Osteocyte (in vitro differentiated cells): ENCODE measurements at regions not wholly inside any gene's neighbourhood (a gene's known extent, or its start where the extent isn't known, plus 50 kb on each side); places are given as distances from the start of the nearest gene placed in this dataset.
"Not testable (repeated sequence)": the region's sequence is repeated elsewhere in the genome, so short reads cannot be mapped to it uniquely, and the experiment has no call there.

Experiments used
- DNase-seq: peaks from one replicate; pipeline ENCODE4 v3.0.0; 2021; ENCODE audit warnings: mixed read lengths; ENCODE audit not compliant: unreplicated experiment; ENCODE audit errors: extremely low spot score
- H3K27ac Mint-ChIP-seq: one replicate; pipeline ENCODE4 v1.8.0; 2021; ENCODE audit warnings: mild to moderate bottlenecking, mixed read lengths; ENCODE audit not compliant: unreplicated experiment
- H3K27me3 Mint-ChIP-seq: one replicate; pipeline ENCODE4 v1.8.0; 2021; ENCODE audit warnings: mixed read lengths; ENCODE audit not compliant: unreplicated experiment
- H3K36me3 Mint-ChIP-seq: one replicate; pipeline ENCODE4 v1.8.0; 2021; ENCODE audit warnings: mixed read lengths; ENCODE audit not compliant: unreplicated experiment
- H3K4me1 Mint-ChIP-seq: one replicate; pipeline ENCODE4 v1.8.0; 2021; ENCODE audit warnings: mixed read lengths; ENCODE audit not compliant: unreplicated experiment
- H3K4me3 Mint-ChIP-seq: one replicate; pipeline ENCODE4 v1.8.0; 2021; ENCODE audit warnings: mild to moderate bottlenecking, moderate library complexity, mixed read lengths; ENCODE audit not compliant: unreplicated experiment
- H3K9me3 Mint-ChIP-seq: one replicate; pipeline ENCODE4 v1.8.0; 2021; ENCODE audit warnings: mixed read lengths; ENCODE audit not compliant: unreplicated experiment
- TF ChIP-seq, protein P1 (sequence below): fragments of 200-600 bp; sonication (generic); IDR thresholded peaks from 2 replicates; pipeline ENCODE4 v1.5.0; 2021; ENCODE audit warnings: antibody characterized with exemption, mild to moderate bottlenecking, moderate library complexity

DNA sequence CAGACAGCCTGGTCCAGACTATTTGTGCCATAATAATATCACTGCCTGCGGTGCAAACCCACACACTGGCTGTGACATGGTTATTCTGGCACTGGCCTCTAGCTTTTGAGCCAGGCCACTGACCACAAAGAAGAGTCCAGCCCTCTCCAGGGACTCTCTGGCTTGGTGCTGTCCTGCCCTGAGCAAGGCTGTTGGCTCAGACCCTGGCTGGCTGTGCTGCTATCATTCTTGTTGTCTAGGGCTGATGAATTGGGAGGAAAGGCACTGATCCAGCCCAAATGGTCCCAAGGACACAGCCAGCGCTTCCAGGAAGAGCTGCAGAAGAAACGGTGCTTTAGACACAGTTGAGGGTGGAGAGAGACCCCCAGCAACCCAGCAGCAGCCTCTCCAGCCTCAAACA is 80.8 kb downstream of the TMEM130 start:
- Mint-ChIP-seq H3K27me3 (no peaks in the 10 kb centered on the region), H3K27ac (no peak overlapping the region), H3K36me3 (no peaks in the 10 kb centered on the region), H3K4me1 (no peaks in the 10 kb centered on the region), H3K4me3 (no peak overlapping the region), H3K9me3 (no peaks in the 10 kb centered on the region)
- no peak for DNase-seq
- TF ChIP-seq, protein P1, sequence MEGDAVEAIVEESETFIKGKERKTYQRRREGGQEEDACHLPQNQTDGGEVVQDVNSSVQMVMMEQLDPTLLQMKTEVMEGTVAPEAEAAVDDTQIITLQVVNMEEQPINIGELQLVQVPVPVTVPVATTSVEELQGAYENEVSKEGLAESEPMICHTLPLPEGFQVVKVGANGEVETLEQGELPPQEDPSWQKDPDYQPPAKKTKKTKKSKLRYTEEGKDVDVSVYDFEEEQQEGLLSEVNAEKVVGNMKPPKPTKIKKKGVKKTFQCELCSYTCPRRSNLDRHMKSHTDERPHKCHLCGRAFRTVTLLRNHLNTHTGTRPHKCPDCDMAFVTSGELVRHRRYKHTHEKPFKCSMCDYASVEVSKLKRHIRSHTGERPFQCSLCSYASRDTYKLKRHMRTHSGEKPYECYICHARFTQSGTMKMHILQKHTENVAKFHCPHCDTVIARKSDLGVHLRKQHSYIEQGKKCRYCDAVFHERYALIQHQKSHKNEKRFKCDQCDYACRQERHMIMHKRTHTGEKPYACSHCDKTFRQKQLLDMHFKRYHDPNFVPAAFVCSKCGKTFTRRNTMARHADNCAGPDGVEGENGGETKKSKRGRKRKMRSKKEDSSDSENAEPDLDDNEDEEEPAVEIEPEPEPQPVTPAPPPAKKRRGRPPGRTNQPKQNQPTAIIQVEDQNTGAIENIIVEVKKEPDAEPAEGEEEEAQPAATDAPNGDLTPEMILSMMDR = no peak

DNA sequence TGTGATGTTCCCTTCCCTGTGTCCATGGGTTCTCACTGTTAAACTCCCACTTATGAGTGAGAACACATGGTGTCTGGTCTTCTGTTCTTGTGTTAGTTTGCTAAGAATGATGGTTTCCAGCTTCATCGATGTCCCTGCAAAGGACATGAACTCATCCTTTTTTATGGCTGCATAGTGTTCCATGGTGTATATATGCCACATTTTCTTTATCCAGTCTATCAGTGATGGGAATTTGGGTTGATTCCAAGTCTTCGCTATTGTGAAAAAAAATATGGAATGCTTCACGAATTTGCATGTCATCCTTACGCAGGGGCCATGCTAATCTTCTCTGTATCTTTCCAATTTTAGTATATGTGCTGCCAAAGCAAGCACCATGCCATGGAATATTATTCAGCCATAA is 75.4 kb downstream of the TMEM130 start:
- not testable (repeated sequence) for H3K27me3 Mint-ChIP-seq, H3K9me3 Mint-ChIP-seq, H3K4me3 Mint-ChIP-seq, H3K36me3 Mint-ChIP-seq, H3K27ac Mint-ChIP-seq, DNase-seq, H3K4me1 Mint-ChIP-seq

DNA sequence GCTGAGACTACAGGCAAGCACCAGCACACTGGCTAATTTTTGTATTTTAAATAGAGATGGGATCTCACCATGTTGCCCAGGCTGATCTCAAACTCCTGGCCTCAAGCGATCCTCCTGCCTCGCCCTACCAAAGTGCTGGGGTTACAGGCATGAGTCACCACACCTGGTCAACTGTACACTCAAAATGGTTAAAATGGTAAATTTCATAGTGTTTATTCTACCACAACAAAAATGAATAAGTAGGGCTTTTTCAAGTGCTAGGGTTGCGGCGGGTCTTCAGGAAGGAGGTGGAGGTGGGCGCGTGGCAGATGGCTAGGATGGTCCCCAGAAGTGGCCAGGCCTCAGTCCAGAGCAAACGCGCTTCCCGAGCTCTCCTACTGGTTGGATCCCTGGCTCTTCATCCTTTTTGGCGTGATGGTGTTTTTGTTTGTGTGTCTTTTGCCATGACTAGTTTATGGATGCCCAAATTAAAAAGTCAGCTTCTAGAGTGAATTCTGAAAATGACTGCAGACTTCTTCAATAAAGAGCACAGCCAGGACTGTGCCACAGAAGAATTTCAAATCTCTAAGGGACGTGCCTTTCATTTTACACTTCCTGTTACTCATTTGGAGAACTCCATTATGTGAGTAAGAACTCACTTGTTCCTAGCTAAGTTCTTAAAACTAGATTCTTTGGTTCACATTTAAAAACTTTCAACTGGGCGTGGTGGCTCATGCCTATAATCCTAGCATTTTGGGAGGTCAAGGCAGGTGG is 73.9 kb downstream of the TMEM130 start:
- H3K27ac Mint-ChIP-seq = no peak overlapping the region
- H3K36me3 Mint-ChIP-seq = no peaks in the 10 kb centered on the region
- H3K9me3 Mint-ChIP-seq = no peaks in the 10 kb centered on the region
- no peak for DNase-seq
- H3K27me3 Mint-ChIP-seq = no peaks in the 10 kb centered on the region
- TF ChIP-seq, protein P1 = no peak
- no peaks in the 10 kb centered on the region for H3K4me1 Mint-ChIP-seq
- no peak overlapping the region for H3K4me3 Mint-ChIP-seq
